HCT116 (cell line): ENCODE measurements at regions not wholly inside any gene's neighbourhood (a gene's known extent, or its start where the extent isn't known, plus 50 kb on each side); places are given as distances from the start of the nearest gene placed in this dataset.
"Not testable (repeated sequence)": the region's sequence is repeated elsewhere in the genome, so short reads cannot be mapped to it uniquely, and the experiment has no call there.

Source experiments
- ATAC-seq: fragments of 200-7000 bp; cut with Tn5 transposase; 2 replicates; pipeline ENCODE4 v1.9.1; 2020; ENCODE audit warnings: mild to moderate bottlenecking, moderate library complexity
- BruUV-seq: library from RNA; stranded (reverse); fragments of 400-500 nt; replicated peaks from 2 replicates; lab custom pipeline; 2021; lab: Mats Ljungman, UMichigan
- CTCF ChIA-PET: fragments of 300-600 bp; sonication (Branson Sonifier 250); formaldehyde crosslinking; loops from one replicate; lab custom pipeline; 2021; ENCODE audit warnings: antibody characterized with exemption; lab: Charles Lee
- POLR2A ChIA-PET: fragments of 300-600, 350-600 bp; sonication (Branson Sonifier 250); formaldehyde crosslinking; loops from one replicate; lab custom pipeline; 2021; ENCODE audit warnings: antibody characterized with exemption; lab: Charles Lee
- RAD21 ChIA-PET, 2 experiments: fragments of 300-600 bp; sonication (Branson Sonifier 250); formaldehyde crosslinking; loops; one replicate each; lab custom pipeline; 2023; ENCODE audit warnings: low total read pairs in 2 of 2; ENCODE audit not compliant: uncharacterized antibody in 2 of 2, unreplicated experiment in 2 of 2, low non-redundant PET in 1 of 2; lab: Charles Lee
- DNase-seq: peaks from one replicate; pipeline ENCODE4 v3.0.0-alpha.2; 2010; ENCODE audit warnings: low read depth, low spot score
- H2AFZ ChIP-seq: fragments of 200-600 bp; shearing (Covaris generic), sonication (generic); 2 replicates; pipeline ENCODE4 v1.6.1; 2017; ENCODE audit warnings: low read depth, mixed run types, mixed read lengths, antibody characterized with exemption, low read length; ENCODE audit not compliant: poor library complexity, severe bottlenecking
- H3K27ac ChIP-seq: 2 replicates; pipeline ENCODE4 v1.5.1; 2012; ENCODE audit warnings: low read depth, low read length
- H3K27me3 ChIP-seq: fragments of 200-600 bp; sonication (generic); 2 replicates; pipeline ENCODE4 v1.6.1; 2016; ENCODE audit warnings: mixed run types, low read length, mixed read lengths; ENCODE audit not compliant: insufficient read depth
- H3K36me3 ChIP-seq, 2 experiments: fragments of 200-500 bp in 1 of 2; fragments of 200-600 bp in 1 of 2; sonication (Bioruptor generic) in 1 of 2; sonication (generic) in 1 of 2; 2 replicates each; pipeline versions ENCODE4 v1.5.1 to v1.6.1; 2014 to 2016; ENCODE audit warnings: low read length in 2 of 2, inconsistent platforms in 1 of 2, mixed read lengths in 1 of 2, mixed run types in 1 of 2; ENCODE audit not compliant: insufficient read depth in 2 of 2, control insufficient read depth in 1 of 2
- H3K4me1 ChIP-seq, 2 experiments: fragments of 200-600 bp in 1 of 2; sonication (generic) in 1 of 2; 2 replicates each; pipeline versions ENCODE4 v1.5.1 to v1.6.1; 2012 to 2017; ENCODE audit warnings: low read length in 2 of 2, inconsistent platforms in 1 of 2, mild to moderate bottlenecking in 1 of 2, mixed read lengths in 1 of 2, mixed run types in 1 of 2, moderate library complexity in 1 of 2; ENCODE audit not compliant: insufficient read depth in 2 of 2, control insufficient read depth in 1 of 2
- H3K4me2 ChIP-seq: fragments of 200-600 bp; sonication (generic); 2 replicates; pipeline ENCODE4 v1.6.1; 2017; ENCODE audit warnings: mixed run types, low read length, mixed read lengths
- H3K4me3 ChIP-seq, 2 experiments: fragments of 200-600 bp in 1 of 2; sonication (generic) in 1 of 2; replicated peaks in 1 of 2; 2 replicates each; pipeline ENCODE4 v1.5.1; 2011 to 2016; ENCODE audit warnings: low read length in 2 of 2, control low read depth in 1 of 2, low read depth in 1 of 2, mild to moderate bottlenecking in 1 of 2, mixed read lengths in 1 of 2, mixed run types in 1 of 2
- H3K79me2 ChIP-seq: fragments of 200-600 bp; sonication (generic); 2 replicates; pipeline ENCODE4 v1.6.1; 2017; ENCODE audit warnings: mild to moderate bottlenecking, mixed run types, low read length, moderate library complexity, mixed read lengths; ENCODE audit not compliant: insufficient read depth
- H3K9ac ChIP-seq: fragments of 200-600 bp; sonication (generic); 2 replicates; pipeline ENCODE4 v1.6.1; 2016; ENCODE audit warnings: low read length, mixed read lengths
- H3K9me2 ChIP-seq: fragments of 200-600 bp; sonication (generic), shearing (Covaris generic); 2 replicates; pipeline ENCODE4 v1.6.1; 2017; ENCODE audit warnings: mixed run types, mild to moderate bottlenecking, moderate library complexity; ENCODE audit not compliant: insufficient read depth
- H3K9me3 ChIP-seq, 2 experiments: fragments of 200-500 bp in 1 of 2; fragments of 200-600 bp in 1 of 2; sonication (Bioruptor generic) in 1 of 2; sonication (generic) in 1 of 2; 2 replicates each; pipeline ENCODE4 v1.6.1; 2014 to 2017; ENCODE audit warnings: low read length in 2 of 2, mixed read lengths in 2 of 2, inconsistent platforms in 1 of 2, low read depth in 1 of 2, mild to moderate bottlenecking in 1 of 2, mixed run types in 1 of 2, moderate library complexity in 1 of 2; ENCODE audit not compliant: control insufficient read depth in 1 of 2, insufficient read depth in 1 of 2
- H4K20me1 ChIP-seq: fragments of 200-600 bp; sonication (generic), shearing (Covaris generic); 2 replicates; pipeline ENCODE4 v1.6.1; 2017; ENCODE audit warnings: mixed run types, mild to moderate bottlenecking, moderate library complexity; ENCODE audit not compliant: insufficient read depth
- CBX3 ChIP-seq: IDR thresholded peaks from 2 replicates; pipeline ENCODE4 v1.6.1; 2012; ENCODE audit warnings: low read depth
- EZH2phosphoT487 ChIP-seq: fragments of 200-600 bp; IDR thresholded peaks from 2 replicates; pipeline ENCODE4 v1.6.1; 2018; ENCODE audit warnings: antibody characterized with exemption, borderline replicate concordance
- FOSL1 ChIP-seq: IDR thresholded peaks from 2 replicates; pipeline ENCODE4 v1.6.1; 2012; ENCODE audit warnings: low read depth
- POLR2A ChIP-seq: IDR thresholded peaks from 2 replicates; pipeline ENCODE4 v1.7.0; 2011; ENCODE audit warnings: borderline replicate concordance; ENCODE audit not compliant: insufficient read depth, insufficient read length; ENCODE audit errors: extremely low read depth
- intact Hi-C: fragments of 100-400 bp; cut with micrococcal nuclease; formaldehyde crosslinking; loops from 2 replicates; pipeline ENCODE4 v1.10.0; 2022
- TF ChIP-seq, protein P1 (sequence below): IDR thresholded peaks from 2 replicates; pipeline ENCODE4 v1.6.1; 2012
- TF ChIP-seq, protein P2 (sequence below): IDR thresholded peaks from 2 replicates; pipeline ENCODE4 v1.6.1; 2011; ENCODE audit warnings: mild to moderate bottlenecking, low read length, moderate library complexity; ENCODE audit not compliant: insufficient replicate concordance; ENCODE audit errors: extremely low read depth

DNA sequence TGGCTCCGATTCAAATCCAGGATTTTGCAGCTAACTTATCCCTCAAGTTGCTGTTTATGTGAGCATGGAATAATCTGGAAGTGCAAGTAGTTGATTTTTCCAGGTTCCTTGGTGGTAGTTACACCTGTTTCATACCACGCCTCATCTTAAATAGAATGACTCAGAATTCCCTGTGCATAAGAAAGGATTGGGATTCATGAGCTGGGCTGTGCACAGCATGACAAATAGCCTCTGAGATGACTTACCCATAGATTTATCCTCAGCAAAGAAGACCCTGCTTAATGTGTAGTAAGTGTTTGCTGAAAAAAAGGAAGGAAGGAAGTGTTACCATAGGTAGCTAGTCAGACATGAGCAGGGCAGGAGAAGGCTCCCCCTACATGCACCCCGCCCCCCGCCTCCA is 777.7 kb upstream of the ADGRL3 start:
- no peaks in the 10 kb centered on the region for H3K27me3 ChIP-seq
- ChIA-PET POLR2A (no interaction called here), CTCF (no interaction called here), RAD21 (no interaction called here)
- H3K4me3 ChIP-seq = no peak overlapping the region
- H3K9ac ChIP-seq = no peak overlapping the region
- H3K36me3 ChIP-seq = no peaks in the 10 kb centered on the region
- DNase-seq (no peak), ATAC-seq (no peak)
- no peak overlapping the region for H3K4me2 ChIP-seq
- H3K27ac ChIP-seq = no peak overlapping the region
- BruUV-seq = no TSS peak
- no peaks in the 10 kb centered on the region for H3K9me2 ChIP-seq
- H2AFZ ChIP-seq = no peak overlapping the region
- H3K79me2 ChIP-seq = no peaks in the 10 kb centered on the region
- H3K9me3 ChIP-seq = peaks cover 6 to 9% of the 10 kb centered on the region in 2 experiments; a peak in 2 of 4 replicates
- H3K4me1 ChIP-seq = no peaks in the 10 kb centered on the region
- no peaks in the 10 kb centered on the region for H4K20me1 ChIP-seq
- intact Hi-C loops = no loop called here
- TF ChIP-seq CBX3 = no peak
- no peak for TF ChIP-seq POLR2A
- TF ChIP-seq FOSL1 = no peak
- TF ChIP-seq, protein P1, sequence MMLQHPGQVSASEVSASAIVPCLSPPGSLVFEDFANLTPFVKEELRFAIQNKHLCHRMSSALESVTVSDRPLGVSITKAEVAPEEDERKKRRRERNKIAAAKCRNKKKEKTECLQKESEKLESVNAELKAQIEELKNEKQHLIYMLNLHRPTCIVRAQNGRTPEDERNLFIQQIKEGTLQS = no peak
- TF ChIP-seq EZH2phosphoT487 = no peak
- TF ChIP-seq, protein P2, sequence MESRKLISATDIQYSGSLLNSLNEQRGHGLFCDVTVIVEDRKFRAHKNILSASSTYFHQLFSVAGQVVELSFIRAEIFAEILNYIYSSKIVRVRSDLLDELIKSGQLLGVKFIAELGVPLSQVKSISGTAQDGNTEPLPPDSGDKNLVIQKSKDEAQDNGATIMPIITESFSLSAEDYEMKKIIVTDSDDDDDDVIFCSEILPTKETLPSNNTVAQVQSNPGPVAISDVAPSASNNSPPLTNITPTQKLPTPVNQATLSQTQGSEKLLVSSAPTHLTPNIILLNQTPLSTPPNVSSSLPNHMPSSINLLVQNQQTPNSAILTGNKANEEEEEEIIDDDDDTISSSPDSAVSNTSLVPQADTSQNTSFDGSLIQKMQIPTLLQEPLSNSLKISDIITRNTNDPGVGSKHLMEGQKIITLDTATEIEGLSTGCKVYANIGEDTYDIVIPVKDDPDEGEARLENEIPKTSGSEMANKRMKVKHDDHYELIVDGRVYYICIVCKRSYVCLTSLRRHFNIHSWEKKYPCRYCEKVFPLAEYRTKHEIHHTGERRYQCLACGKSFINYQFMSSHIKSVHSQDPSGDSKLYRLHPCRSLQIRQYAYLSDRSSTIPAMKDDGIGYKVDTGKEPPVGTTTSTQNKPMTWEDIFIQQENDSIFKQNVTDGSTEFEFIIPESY = no peak

DNA sequence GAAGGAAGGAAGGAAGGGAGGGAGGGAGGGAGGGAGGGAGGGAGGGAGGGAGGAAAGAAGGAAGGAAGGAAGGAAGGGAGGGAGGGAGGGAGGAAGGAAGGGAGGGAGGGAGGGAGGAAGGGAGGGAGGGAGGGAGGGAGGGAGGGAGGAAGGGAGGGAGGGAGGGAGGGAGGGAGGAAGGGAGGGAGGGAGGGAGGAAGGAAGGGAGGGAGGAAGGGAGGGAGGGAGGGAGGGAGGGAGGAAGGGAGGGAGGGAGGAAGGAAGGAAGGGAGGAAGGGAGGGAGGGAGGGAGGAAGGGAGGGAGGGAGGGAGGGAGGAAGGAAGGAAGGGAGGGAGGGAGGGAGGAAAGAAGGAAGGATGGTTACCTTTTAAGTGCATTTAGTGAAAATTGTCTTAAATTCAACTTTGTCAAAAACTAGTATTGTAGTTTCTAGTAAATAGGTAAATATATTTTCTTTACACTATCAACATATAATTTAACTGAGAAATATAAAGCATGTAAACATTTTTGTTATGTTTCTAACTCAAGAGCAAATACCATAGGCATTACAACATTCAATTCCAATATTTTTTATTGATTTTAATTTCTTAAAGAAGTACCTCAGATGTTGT is 776.4 kb upstream of the ADGRL3 start:
- H2AFZ ChIP-seq, ATAC-seq, POLR2A ChIA-PET, H4K20me1 ChIP-seq, H3K79me2 ChIP-seq, RAD21 ChIA-PET, H3K27me3 ChIP-seq, DNase-seq, H3K27ac ChIP-seq, H3K4me3 ChIP-seq, H3K9ac ChIP-seq, CTCF ChIA-PET, H3K36me3 ChIP-seq, H3K4me2 ChIP-seq, H3K4me1 ChIP-seq, H3K9me2 ChIP-seq, BruUV-seq, intact Hi-C loops, H3K9me3 ChIP-seq: not testable (repeated sequence)
